HCT116 (cell line): ENCODE measurements at regions not wholly inside any gene's neighbourhood (a gene's known extent, or its start where the extent isn't known, plus 50 kb on each side); places are given as distances from the start of the nearest gene placed in this dataset.

ENCODE experiments used
- ATAC-seq: fragments of 200-7000 bp; cut with Tn5 transposase; 2 replicates; pipeline ENCODE4 v1.9.1; 2020; ENCODE audit warnings: mild to moderate bottlenecking, moderate library complexity
- BruUV-seq: library from RNA; stranded (reverse); fragments of 400-500 nt; replicated peaks from 2 replicates; lab custom pipeline; 2021; lab: Mats Ljungman, UMichigan
- CTCF ChIA-PET: fragments of 300-600 bp; sonication (Branson Sonifier 250); formaldehyde crosslinking; loops from one replicate; lab custom pipeline; 2021; ENCODE audit warnings: antibody characterized with exemption; lab: Charles Lee
- POLR2A ChIA-PET: fragments of 300-600, 350-600 bp; sonication (Branson Sonifier 250); formaldehyde crosslinking; loops from one replicate; lab custom pipeline; 2021; ENCODE audit warnings: antibody characterized with exemption; lab: Charles Lee
- RAD21 ChIA-PET, 2 experiments: fragments of 300-600 bp; sonication (Branson Sonifier 250); formaldehyde crosslinking; loops; one replicate each; lab custom pipeline; 2023; ENCODE audit warnings: low total read pairs in 2 of 2; ENCODE audit not compliant: uncharacterized antibody in 2 of 2, unreplicated experiment in 2 of 2, low non-redundant PET in 1 of 2; lab: Charles Lee
- DNase-seq: peaks from one replicate; pipeline ENCODE4 v3.0.0-alpha.2; 2010; ENCODE audit warnings: low read depth, low spot score
- H2AFZ ChIP-seq: fragments of 200-600 bp; shearing (Covaris generic), sonication (generic); 2 replicates; pipeline ENCODE4 v1.6.1; 2017; ENCODE audit warnings: low read depth, mixed run types, mixed read lengths, antibody characterized with exemption, low read length; ENCODE audit not compliant: poor library complexity, severe bottlenecking
- H3K27ac ChIP-seq: 2 replicates; pipeline ENCODE4 v1.5.1; 2012; ENCODE audit warnings: low read depth, low read length
- H3K27me3 ChIP-seq: fragments of 200-600 bp; sonication (generic); 2 replicates; pipeline ENCODE4 v1.6.1; 2016; ENCODE audit warnings: mixed run types, low read length, mixed read lengths; ENCODE audit not compliant: insufficient read depth
- H3K36me3 ChIP-seq, 2 experiments: fragments of 200-500 bp in 1 of 2; fragments of 200-600 bp in 1 of 2; sonication (Bioruptor generic) in 1 of 2; sonication (generic) in 1 of 2; 2 replicates each; pipeline versions ENCODE4 v1.5.1 to v1.6.1; 2014 to 2016; ENCODE audit warnings: low read length in 2 of 2, inconsistent platforms in 1 of 2, mixed read lengths in 1 of 2, mixed run types in 1 of 2; ENCODE audit not compliant: insufficient read depth in 2 of 2, control insufficient read depth in 1 of 2
- H3K4me1 ChIP-seq, 2 experiments: fragments of 200-600 bp in 1 of 2; sonication (generic) in 1 of 2; 2 replicates each; pipeline versions ENCODE4 v1.5.1 to v1.6.1; 2012 to 2017; ENCODE audit warnings: low read length in 2 of 2, inconsistent platforms in 1 of 2, mild to moderate bottlenecking in 1 of 2, mixed read lengths in 1 of 2, mixed run types in 1 of 2, moderate library complexity in 1 of 2; ENCODE audit not compliant: insufficient read depth in 2 of 2, control insufficient read depth in 1 of 2
- H3K4me2 ChIP-seq: fragments of 200-600 bp; sonication (generic); 2 replicates; pipeline ENCODE4 v1.6.1; 2017; ENCODE audit warnings: mixed run types, low read length, mixed read lengths
- H3K4me3 ChIP-seq, 2 experiments: fragments of 200-600 bp in 1 of 2; sonication (generic) in 1 of 2; replicated peaks in 1 of 2; 2 replicates each; pipeline ENCODE4 v1.5.1; 2011 to 2016; ENCODE audit warnings: low read length in 2 of 2, control low read depth in 1 of 2, low read depth in 1 of 2, mild to moderate bottlenecking in 1 of 2, mixed read lengths in 1 of 2, mixed run types in 1 of 2
- H3K79me2 ChIP-seq: fragments of 200-600 bp; sonication (generic); 2 replicates; pipeline ENCODE4 v1.6.1; 2017; ENCODE audit warnings: mild to moderate bottlenecking, mixed run types, low read length, moderate library complexity, mixed read lengths; ENCODE audit not compliant: insufficient read depth
- H3K9ac ChIP-seq: fragments of 200-600 bp; sonication (generic); 2 replicates; pipeline ENCODE4 v1.6.1; 2016; ENCODE audit warnings: low read length, mixed read lengths
- H3K9me2 ChIP-seq: fragments of 200-600 bp; sonication (generic), shearing (Covaris generic); 2 replicates; pipeline ENCODE4 v1.6.1; 2017; ENCODE audit warnings: mixed run types, mild to moderate bottlenecking, moderate library complexity; ENCODE audit not compliant: insufficient read depth
- H3K9me3 ChIP-seq, 2 experiments: fragments of 200-500 bp in 1 of 2; fragments of 200-600 bp in 1 of 2; sonication (Bioruptor generic) in 1 of 2; sonication (generic) in 1 of 2; 2 replicates each; pipeline ENCODE4 v1.6.1; 2014 to 2017; ENCODE audit warnings: low read length in 2 of 2, mixed read lengths in 2 of 2, inconsistent platforms in 1 of 2, low read depth in 1 of 2, mild to moderate bottlenecking in 1 of 2, mixed run types in 1 of 2, moderate library complexity in 1 of 2; ENCODE audit not compliant: control insufficient read depth in 1 of 2, insufficient read depth in 1 of 2
- H4K20me1 ChIP-seq: fragments of 200-600 bp; sonication (generic), shearing (Covaris generic); 2 replicates; pipeline ENCODE4 v1.6.1; 2017; ENCODE audit warnings: mixed run types, mild to moderate bottlenecking, moderate library complexity; ENCODE audit not compliant: insufficient read depth
- CEBPB ChIP-seq: IDR thresholded peaks from 2 replicates; pipeline ENCODE4 v1.6.1; 2012; ENCODE audit warnings: low read depth
- EZH2phosphoT487 ChIP-seq: fragments of 200-600 bp; IDR thresholded peaks from 2 replicates; pipeline ENCODE4 v1.6.1; 2018; ENCODE audit warnings: antibody characterized with exemption, borderline replicate concordance
- FOSL1 ChIP-seq: IDR thresholded peaks from 2 replicates; pipeline ENCODE4 v1.6.1; 2012; ENCODE audit warnings: low read depth
- SRF ChIP-seq: IDR thresholded peaks from 2 replicates; pipeline ENCODE4 v1.6.1; 2012; ENCODE audit warnings: low read depth
- YY1 ChIP-seq: IDR thresholded peaks from 2 replicates; pipeline ENCODE4 v1.6.1; 2011; ENCODE audit warnings: low read length, low read depth, moderate library complexity, mild to moderate bottlenecking; ENCODE audit not compliant: insufficient replicate concordance; ENCODE audit errors: extremely low read depth
- intact Hi-C: fragments of 100-400 bp; cut with micrococcal nuclease; formaldehyde crosslinking; loops from 2 replicates; pipeline ENCODE4 v1.10.0; 2022

DNA sequence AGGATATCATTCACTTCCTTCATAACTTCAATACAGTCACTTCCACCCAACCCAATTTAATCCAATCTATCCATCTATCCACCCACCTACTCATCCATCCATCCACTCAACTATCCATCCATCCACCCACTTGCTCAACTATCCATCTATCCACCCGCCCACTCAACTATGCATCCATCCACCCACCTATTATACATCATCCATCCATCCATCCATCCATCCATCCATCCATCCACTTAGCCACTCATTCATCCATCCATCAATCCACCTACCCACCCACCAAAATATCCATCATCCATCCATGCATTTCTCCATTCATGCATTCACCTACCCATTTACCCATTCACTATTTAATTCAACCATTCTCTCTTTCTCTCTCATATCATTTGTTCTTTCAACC, 179.5 kb downstream of the HAPSTR1 start:
- no TSS peak for BruUV-seq
- Histone ChIP-seq H3K27me3 (peaks cover 46% of the 10 kb centered on the region), H3K9me3 (no peaks in the 10 kb centered on the region), H3K9ac (no peak overlapping the region), H3K79me2 (no peaks in the 10 kb centered on the region), H2AFZ (no peak overlapping the region), H3K4me1 (no peaks in the 10 kb centered on the region), H3K27ac (no peak overlapping the region), H3K36me3 (no peaks in the 10 kb centered on the region), H4K20me1 (no peaks in the 10 kb centered on the region), H3K4me2 (no peak overlapping the region), H3K9me2 (no peaks in the 10 kb centered on the region), H3K4me3 (no peak overlapping the region)
- intact Hi-C loops = no loop called here
- ATAC-seq (no peak), DNase-seq (no peak)
- CTCF ChIA-PET = interaction anchor here (1.2 kb wide), 1 partner anchor 15 kb away, joined by 3 read pairs; no protein-coding TSS in a partner anchor
- POLR2A ChIA-PET = no interaction called here
- TF ChIP-seq YY1 = no peak
- no peak for TF ChIP-seq CEBPB
- RAD21 ChIA-PET = interaction anchor here in 1 of 2 experiments (0.6 kb wide), 1 partner anchor 933 kb away, joined by 4 read pairs; no protein-coding TSS in a partner anchor

DNA sequence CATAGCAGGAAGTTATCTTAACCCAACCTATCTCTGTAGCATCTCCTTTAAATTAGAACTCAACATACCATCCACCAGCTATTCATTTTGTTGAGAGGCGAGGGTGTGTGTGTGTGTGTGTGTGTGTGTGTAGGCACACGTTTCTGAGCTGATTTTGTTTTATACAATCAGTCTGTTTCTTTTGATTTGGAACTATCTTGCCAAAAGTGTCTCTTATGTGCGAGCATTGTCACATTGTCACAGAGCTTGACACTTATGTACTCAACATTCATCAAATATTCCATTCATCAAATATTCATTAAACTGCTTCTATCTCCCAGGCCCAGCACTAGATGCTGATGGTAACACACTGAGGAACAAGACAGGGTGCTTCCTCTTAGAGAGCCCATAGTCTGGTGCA, 180.4 kb downstream of the HAPSTR1 start:
- RAD21 ChIA-PET = no interaction called here
- ATAC-seq (no peak), DNase-seq (no peak)
- Histone ChIP-seq H3K4me1 (no peaks in the 10 kb centered on the region), H3K9me3 (no peaks in the 10 kb centered on the region), H3K4me3 (no peak overlapping the region), H3K4me2 (no peak overlapping the region), H3K36me3 (no peaks in the 10 kb centered on the region), H3K27ac (no peak overlapping the region), H4K20me1 (no peaks in the 10 kb centered on the region), H3K9me2 (no peaks in the 10 kb centered on the region), H2AFZ (no peak overlapping the region), H3K27me3 (peaks cover 47% of the 10 kb centered on the region), H3K79me2 (no peaks in the 10 kb centered on the region), H3K9ac (no peak overlapping the region)
- POLR2A ChIA-PET = no interaction called here
- no TSS peak for BruUV-seq
- intact Hi-C loops = no loop called here
- CTCF ChIA-PET = no interaction called here
- TF ChIP-seq EZH2phosphoT487 (no peak), SRF (no peak), FOSL1 (no peak)
